Transverse colon (tissue), 4 donors: ENCODE measurements at regions not wholly inside any gene's neighbourhood (a gene's known extent, or its start where the extent isn't known, plus 50 kb on each side); places are given as distances from the start of the nearest gene placed in this dataset.

Experiments used
- DNase-seq: peaks from one replicate; pipeline ENCODE4 v3.0.0-alpha.2; 2019
- H3K27ac ChIP-seq, 4 donors: fragments of 200-600 bp; sonication (generic); 2 replicates each; pipeline ENCODE4 v1.5.1; 2016 to 2018; ENCODE audit warnings: inconsistent platforms in 4 of 4
- H3K27me3 ChIP-seq: fragments of 200-600 bp; sonication (generic); 2 replicates; pipeline ENCODE4 v1.5.1; 2017; ENCODE audit warnings: inconsistent platforms
- H3K36me3 ChIP-seq, 4 donors: fragments of 200-600 bp; sonication (generic); 2 replicates each; pipeline ENCODE4 v1.5.1; 2017 to 2019; ENCODE audit warnings: inconsistent platforms in 4 of 4
- H3K4me1 ChIP-seq, 4 donors: fragments of 200-600 bp; sonication (generic); 2 replicates each; pipeline ENCODE4 v1.5.1; 2017 to 2020; ENCODE audit warnings: inconsistent platforms in 4 of 4
- H3K4me3 ChIP-seq, 4 donors: fragments of 200-600 bp; sonication (generic); 1 replicate in 1 of 4; 2 replicates in 3 of 4; pipeline versions ENCODE4 v1.5.1 to v1.6.1; 2017 to 2019; ENCODE audit warnings: inconsistent platforms in 4 of 4
- H3K9me3 ChIP-seq, 2 donors: fragments of 200-600 bp; sonication (generic); 2 replicates each; pipeline ENCODE4 v1.5.1; 2017 to 2019; ENCODE audit warnings: inconsistent platforms in 2 of 2
- CTCF ChIP-seq, 5 experiments: fragments of 200-600 bp in 3 of 5; fragments of 450-650 bp in 2 of 5; sonication (generic) in 3 of 5; IDR thresholded peaks; 1 replicate in 2 of 5; 2 replicates in 3 of 5; pipeline ENCODE4 v1.5.1; 2016 to 2017; ENCODE audit warnings: antibody characterized with exemption in 5 of 5, inconsistent platforms in 3 of 5, mild to moderate bottlenecking in 2 of 5, moderate library complexity in 1 of 5
- EP300 ChIP-seq: sonication (generic); formaldehyde crosslinking; IDR thresholded peaks from one replicate; pipeline ENCODE4 v1.6.1; 2017; ENCODE audit warnings: antibody characterized with exemption, low read depth
- POLR2A ChIP-seq: fragments of 450-650 bp; IDR thresholded peaks from one replicate; pipeline ENCODE4 v1.6.1; 2016; ENCODE audit warnings: antibody characterized with exemption, mild to moderate bottlenecking, moderate library complexity
- POLR2AphosphoS5 ChIP-seq, 3 donors: sonication (generic); formaldehyde crosslinking; IDR thresholded peaks; one replicate each; pipeline ENCODE4 v1.6.1; 2016; ENCODE audit warnings: antibody characterized with exemption in 3 of 3
- WGBS, 2 donors: methylation state at CpG; one replicate each; pipeline ENCODE4 v1.1.5; 2018; ENCODE audit warnings: low coverage in 1 of 2; 5-methylcytosine and 5-hydroxymethylcytosine counted together
- in situ Hi-C, 4 donors: fragments of 200-750 bp; cut with MboI; loops; one replicate each; pipeline versions ENCODE4 v1.15.0 to v1.15.1; 2017; ENCODE audit warnings: low sequenced_read_pairs in 3 of 4, low pct_ligation_motif_present in 1 of 4, low pct_unique_long_range_greater_than_20kb in 1 of 4
- intact Hi-C: fragments of 100-400 bp; cut with DNase I; formaldehyde crosslinking; loops from one replicate; pipeline ENCODE4 v1.15.1; 2023; ENCODE audit warnings: low total_unique reads

DNA sequence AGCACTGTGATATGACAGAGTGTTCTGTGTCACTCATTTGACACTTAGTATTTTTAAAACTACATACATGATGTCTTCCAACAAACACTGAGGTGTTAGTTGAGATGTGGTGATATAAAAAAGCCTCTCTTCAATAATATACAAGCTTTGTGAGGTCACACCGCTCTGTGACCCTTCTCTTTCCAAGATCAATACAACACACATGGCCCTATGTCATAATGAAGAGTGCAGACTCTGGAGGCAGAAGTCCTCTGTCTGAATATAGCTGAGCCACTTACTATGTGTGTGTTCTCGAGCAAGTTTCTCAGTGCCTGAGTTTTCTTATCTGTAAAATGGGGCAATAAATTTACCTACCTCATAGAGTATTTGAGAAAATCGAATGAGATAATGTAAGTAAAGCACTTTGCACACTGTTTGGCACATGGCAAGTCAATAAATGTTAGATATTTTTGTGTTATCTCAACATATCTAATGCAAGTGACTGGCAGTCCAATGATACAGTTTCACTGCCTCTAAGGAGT, 499.0 kb upstream of the MARCKS start:
- H3K4me3 ChIP-seq, result no peak overlapping the region
- no peaks in the 10 kb centered on the region for H3K9me3 ChIP-seq
- intact Hi-C loops (no loop called here), in situ Hi-C loops (no loop called here)
- TF ChIP-seq POLR2AphosphoS5 (IDR thresholded peaks at IDR 0.05), result no peak
- no peak for TF ChIP-seq POLR2A
- no peak for TF ChIP-seq EP300
- no peak for TF ChIP-seq CTCF (IDR thresholded peaks at IDR 0.05)
- H3K36me3 ChIP-seq, result no peaks in the 10 kb centered on the region
- peaks cover 0 to 11% (median 8%) of the 10 kb centered on the region in 4 donors for H3K4me1 ChIP-seq
- DNase-seq, result no peak
- H3K27ac ChIP-seq, result no peak overlapping the region
- WGBS, 2 donors, result 77 to 79% methylated on average over 3 of the region's 3 CpGs
- H3K27me3 ChIP-seq, result no peaks in the 10 kb centered on the region

DNA sequence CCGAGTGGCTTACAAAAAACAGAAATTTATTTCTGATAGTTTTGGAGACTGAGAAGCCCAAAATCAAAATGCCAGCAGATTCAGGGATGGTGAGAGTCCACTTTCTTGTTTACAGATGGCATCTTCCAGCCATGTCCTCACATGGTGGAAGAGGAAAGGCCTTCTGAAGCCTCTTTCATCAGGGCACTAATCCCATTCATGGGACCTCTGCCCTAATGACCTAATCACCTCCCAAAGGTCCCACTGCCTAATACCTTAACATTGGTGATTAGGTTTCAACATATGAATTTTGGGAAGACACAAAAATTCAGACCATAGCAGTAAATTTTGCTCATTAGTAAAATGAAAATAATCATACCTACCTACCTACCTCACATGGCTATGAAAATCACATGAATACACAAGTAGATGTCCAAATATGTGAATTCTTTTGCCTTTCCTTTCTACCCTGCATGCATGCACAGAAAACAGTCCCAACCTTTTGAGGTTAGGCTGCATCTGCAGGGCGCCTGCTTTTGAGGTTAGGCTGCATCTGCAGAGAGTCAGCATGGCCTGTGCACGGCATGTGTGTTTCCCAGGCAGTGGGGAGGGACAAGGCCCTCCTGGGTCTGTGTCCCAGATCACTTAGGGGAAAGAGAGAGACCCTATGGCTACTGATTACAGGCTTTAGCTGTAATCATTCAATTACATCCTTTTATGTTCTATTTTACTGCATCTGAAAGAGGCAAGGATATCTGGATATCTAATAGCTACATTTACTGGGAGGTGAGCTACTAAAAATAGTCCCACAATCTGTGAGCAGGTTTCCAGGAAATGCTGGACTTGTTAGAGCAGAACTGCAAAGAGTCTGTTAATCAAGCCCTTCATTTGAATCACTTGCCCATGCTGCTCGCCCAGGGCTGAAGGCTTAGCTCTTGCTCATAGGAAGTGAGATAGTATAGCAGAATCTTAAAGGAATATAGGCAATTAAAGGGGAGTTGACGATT, 497.7 kb upstream of the MARCKS start:
- no peaks in the 10 kb centered on the region for H3K27me3 ChIP-seq
- H3K36me3 ChIP-seq, result no peaks in the 10 kb centered on the region
- in situ Hi-C loops, result no loop called here
- no peak overlapping the region for H3K4me3 ChIP-seq
- H3K27ac ChIP-seq, result no peak overlapping the region
- 87 to 91% methylated on average over 5 of the region's 5 CpGs for WGBS, 2 donors
- TF ChIP-seq POLR2A (no peak), EP300 (no peak), CTCF (IDR thresholded peaks at IDR 0.05) (no peak), POLR2AphosphoS5 (IDR thresholded peaks at IDR 0.05) (no peak)
- H3K9me3 ChIP-seq, result no peaks in the 10 kb centered on the region
- H3K4me1 ChIP-seq, result peaks cover 3 to 17% (median 8%) of the 10 kb centered on the region in 4 donors
- DNase-seq, result no peak
- intact Hi-C loops, result no loop called here

DNA sequence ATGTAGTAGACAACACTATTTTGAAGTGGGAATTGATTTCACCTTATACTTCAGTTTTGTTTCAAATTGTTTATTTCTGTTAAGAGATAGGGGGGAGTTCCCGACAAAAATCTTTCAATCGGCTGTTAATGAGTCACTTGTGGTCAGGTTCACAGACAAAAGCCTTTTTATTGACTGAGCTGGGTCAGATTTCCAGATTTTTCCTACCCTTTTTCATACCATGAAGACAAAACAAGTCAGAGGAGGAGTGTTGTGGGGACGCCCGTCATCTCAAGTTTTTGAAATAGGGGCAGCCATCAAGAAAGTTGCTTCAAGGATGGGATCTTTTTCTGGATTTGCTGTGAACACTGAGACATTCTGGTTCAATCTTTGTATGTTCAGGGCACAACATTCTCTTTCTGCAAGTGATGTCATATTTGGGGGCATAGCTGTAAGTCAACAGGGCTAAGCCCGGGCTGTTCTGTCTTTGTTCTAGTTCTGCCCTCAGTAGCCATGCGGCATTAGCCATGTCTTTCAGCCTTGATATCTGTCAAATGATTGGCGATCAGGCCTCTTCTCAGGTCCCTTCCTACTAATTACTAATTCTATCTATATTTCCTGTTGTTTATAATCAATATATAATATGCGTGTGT, 496.0 kb upstream of the MARCKS start:
- intact Hi-C loops (no loop called here), in situ Hi-C loops (no loop called here)
- Histone ChIP-seq H3K27me3 (no peaks in the 10 kb centered on the region), H3K4me1 (peaks cover 3 to 17% (median 8%) of the 10 kb centered on the region in 4 donors), H3K4me3 (no peak overlapping the region), H3K9me3 (no peaks in the 10 kb centered on the region), H3K27ac (no peak overlapping the region), H3K36me3 (no peaks in the 10 kb centered on the region)
- WGBS, 2 donors, result 74 to 84% methylated on average over 6 to 8 of the region's 8 CpGs
- no peak for TF ChIP-seq CTCF (IDR thresholded peaks at IDR 0.05)
- TF ChIP-seq POLR2AphosphoS5 (IDR thresholded peaks at IDR 0.05), result no peak
- TF ChIP-seq EP300, result no peak
- no peak for TF ChIP-seq POLR2A
- no peak for DNase-seq

GRCh38 chr6:113362301-113363047, 494.7 kb upstream of the MARCKS start:
- in situ Hi-C loops, result no loop called here
- H3K4me1 ChIP-seq, result peaks cover 3 to 17% (median 8%) of the 10 kb centered on the region in 4 donors
- H3K36me3 ChIP-seq, result no peaks in the 10 kb centered on the region
- H3K27me3 ChIP-seq, result no peaks in the 10 kb centered on the region
- TF ChIP-seq POLR2AphosphoS5 (IDR thresholded peaks at IDR 0.05), result no peak
- TF ChIP-seq EP300, result no peak
- TF ChIP-seq POLR2A, result no peak
- TF ChIP-seq CTCF (IDR thresholded peaks at IDR 0.05), result no peak
- 80% methylated on average over 7 of the region's 7 CpGs for WGBS, 2 donors
- intact Hi-C loops, result no loop called here
- no peak overlapping the region for H3K4me3 ChIP-seq
- H3K27ac ChIP-seq, result no peak overlapping the region
- DNase-seq, result no peak
- no peaks in the 10 kb centered on the region for H3K9me3 ChIP-seq
